Uterus (tissue), 2 donors: ENCODE measurements at regions not wholly inside any gene's neighbourhood (a gene's known extent, or its start where the extent isn't known, plus 50 kb on each side); places are given as distances from the start of the nearest gene placed in this dataset.

Source experiments
- CTCF ChIP-seq, 4 experiments: fragments of 200-600 bp in 2 of 4; fragments of 450-650 bp in 2 of 4; sonication (generic) in 2 of 4; IDR thresholded peaks; one replicate each; pipeline ENCODE4 v1.5.1; 2016 to 2019; ENCODE audit warnings: antibody characterized with exemption in 4 of 4, mild to moderate bottlenecking in 2 of 4, moderate library complexity in 1 of 4
- POLR2A ChIP-seq, 2 donors: fragments of 450-650 bp; IDR thresholded peaks; one replicate each; pipeline ENCODE4 v1.6.1; 2016; ENCODE audit warnings: antibody characterized with exemption in 2 of 2, mild to moderate bottlenecking in 1 of 2, moderate library complexity in 1 of 2

DNA sequence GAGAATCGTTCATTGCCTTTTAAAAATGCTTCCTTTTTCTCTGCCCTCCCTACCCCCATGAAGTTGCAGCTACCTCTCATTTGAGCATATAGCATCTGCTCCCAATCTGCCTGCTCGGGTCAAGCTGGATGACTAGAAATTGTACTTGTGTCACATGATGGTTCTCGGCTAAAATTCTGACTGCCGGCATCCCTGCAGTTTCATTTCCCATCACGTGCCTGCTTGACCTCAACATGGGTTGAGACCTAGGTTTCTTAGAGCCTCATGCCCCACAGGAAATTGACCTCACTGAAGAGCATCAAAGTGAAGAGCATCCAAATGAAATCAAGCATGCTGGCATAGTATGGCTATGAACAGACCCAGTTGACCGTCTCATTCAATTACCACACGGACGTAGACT is 581.6 kb upstream of the PSMD7 start:
- TF ChIP-seq CTCF (IDR thresholded peaks at IDR 0.05) (no peak), POLR2A (IDR thresholded peaks at IDR 0.05) (no peak)
